HG03460 (cell line): ENCODE measurements at regions not wholly inside any gene's neighbourhood (a gene's known extent, or its start where the extent isn't known, plus 50 kb on each side); places are given as distances from the start of the nearest gene placed in this dataset.

Experiments
- ATAC-seq: cut with Tn5 transposase; IDR thresholded peaks from one replicate; pipeline ENCODE4 v1.9.1; 2021; ENCODE audit not compliant: unreplicated experiment

GRCh38 chr10:78957471-78958039, 111.2 kb upstream of the ZMIZ1 start:
- ATAC-seq: no peak

DNA sequence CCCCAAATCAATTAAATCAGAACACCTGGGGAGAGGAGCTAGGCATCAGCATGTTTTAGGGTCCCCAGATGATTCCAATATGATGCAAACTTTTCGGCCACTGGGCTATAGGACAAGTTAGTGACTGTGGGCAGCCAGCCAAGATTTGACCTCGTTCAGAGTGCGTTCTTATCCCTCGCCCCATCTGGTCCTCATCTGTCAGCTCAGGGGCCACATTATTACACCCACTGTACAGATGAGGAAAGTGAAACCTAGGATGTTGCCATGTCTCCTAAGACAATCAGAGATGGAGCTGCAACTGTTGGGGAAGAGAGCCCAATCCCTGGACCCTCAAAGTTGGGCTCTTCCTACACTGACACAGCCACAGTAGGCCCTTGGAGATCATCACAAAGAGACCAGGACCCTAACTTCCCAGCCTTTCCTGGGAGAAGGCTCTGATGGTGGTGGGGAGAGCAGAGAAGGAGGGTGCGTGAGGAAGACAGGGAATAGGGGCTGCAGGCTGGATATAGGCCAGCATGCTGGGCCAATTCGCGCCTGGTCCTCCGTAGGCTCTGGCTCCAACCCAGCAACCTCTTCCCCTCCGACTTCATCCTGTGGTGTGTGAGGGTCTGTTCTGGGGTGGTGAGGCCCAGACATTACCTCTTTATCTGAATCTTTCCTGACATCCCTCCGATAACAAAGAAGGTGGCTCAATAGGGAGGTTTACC, 109.4 kb upstream of the ZMIZ1 start:
- no peak for ATAC-seq

- no peak for ATAC-seq
Observed at GRCh38 chr10:78959924-78960285, 108.9 kb upstream of the ZMIZ1 start.

DNA sequence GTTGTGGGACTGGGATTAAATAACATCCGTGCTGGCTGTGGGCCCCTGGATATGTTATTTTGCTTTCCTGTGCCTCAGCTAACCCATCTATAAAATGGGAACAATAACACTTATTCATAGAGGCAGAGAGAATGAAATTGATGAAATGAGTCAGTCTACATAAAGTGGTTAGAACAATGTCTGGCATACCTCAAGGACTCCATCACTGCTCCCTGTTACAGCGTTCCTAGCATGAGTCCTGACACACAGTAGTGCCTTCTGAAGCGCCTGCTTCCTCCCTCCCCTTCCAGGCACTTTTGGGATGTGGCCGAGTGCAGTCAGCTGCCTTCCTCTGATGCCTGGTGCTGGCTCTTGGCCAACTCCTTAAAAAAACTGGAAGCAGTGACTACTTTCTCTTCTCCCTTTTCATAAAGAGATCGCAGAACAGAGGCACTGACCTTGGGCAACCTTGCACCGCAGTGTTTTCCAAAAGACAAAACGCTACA, 108.4 kb upstream of the ZMIZ1 start:
- ATAC-seq: no peak

DNA sequence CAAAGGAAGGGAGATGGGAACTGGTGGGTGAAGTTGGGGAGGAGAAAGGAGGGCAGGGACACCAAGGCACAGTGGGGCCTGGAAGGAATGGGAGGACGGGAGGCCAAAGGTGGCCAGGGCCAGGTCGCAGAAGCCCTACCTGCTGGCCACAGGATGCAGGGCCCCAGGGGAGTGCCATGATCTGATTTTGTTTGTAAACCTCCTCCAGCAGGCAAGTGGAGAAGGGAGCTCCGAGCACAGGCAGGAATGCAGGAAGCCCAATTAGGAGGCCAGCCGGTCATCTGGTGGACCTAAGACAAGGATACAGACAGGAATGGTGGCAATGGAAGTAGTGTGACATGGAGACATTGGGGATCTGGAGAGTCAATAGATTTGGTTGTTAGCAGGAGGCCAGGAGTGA, 107.0 kb upstream of the ZMIZ1 start:
- ATAC-seq: no peak

DNA sequence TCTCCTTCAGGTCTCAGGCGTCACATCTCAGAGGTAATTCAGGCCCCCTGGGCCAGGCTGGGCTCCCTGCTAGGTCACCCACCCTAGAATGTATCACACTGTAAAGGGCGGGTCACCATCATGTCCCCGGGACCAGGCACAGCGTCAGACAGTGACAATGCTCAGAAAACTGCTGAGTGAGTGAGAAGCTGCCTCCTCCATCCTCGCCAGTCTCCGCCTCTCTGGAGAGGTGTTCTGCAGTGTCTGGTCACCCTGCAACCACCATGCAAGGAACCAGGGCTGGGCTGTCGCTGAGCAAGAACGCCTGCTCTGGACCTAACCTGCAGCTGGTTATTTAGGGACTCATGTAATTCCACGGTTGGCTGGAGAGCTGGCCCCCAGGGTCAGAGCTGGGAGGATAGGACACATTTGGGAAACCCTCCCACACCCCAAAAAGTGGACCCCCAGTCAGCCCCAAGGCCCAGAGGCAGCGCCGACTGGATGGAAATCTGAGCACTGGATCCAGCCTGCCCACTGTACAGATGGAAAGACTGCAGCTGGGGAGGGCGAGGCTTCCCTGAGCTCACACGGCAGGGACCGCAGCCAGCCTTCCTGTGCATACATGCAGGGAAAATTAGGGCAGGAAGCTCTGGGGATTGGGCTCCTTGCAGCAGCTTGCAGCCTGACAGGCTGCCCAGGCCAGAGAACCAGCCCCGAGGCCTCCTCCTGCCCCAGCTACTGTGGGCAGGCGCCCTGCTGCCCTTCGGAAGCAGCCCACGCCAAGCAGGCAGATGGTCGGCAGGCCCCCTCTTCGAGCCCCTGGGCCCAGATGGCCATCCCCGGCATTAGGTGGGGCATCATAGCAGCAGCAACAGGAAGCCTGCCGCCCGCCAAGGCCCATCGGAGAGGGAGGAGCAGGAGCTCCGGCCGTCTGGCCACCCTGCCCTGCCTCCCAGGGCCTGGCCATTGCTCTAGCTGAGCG, 105.4 kb upstream of the ZMIZ1 start:
- no peak for ATAC-seq

GRCh38 chr10:78964274-78964951, 104.4 kb upstream of the ZMIZ1 start:
- ATAC-seq: no peak

DNA sequence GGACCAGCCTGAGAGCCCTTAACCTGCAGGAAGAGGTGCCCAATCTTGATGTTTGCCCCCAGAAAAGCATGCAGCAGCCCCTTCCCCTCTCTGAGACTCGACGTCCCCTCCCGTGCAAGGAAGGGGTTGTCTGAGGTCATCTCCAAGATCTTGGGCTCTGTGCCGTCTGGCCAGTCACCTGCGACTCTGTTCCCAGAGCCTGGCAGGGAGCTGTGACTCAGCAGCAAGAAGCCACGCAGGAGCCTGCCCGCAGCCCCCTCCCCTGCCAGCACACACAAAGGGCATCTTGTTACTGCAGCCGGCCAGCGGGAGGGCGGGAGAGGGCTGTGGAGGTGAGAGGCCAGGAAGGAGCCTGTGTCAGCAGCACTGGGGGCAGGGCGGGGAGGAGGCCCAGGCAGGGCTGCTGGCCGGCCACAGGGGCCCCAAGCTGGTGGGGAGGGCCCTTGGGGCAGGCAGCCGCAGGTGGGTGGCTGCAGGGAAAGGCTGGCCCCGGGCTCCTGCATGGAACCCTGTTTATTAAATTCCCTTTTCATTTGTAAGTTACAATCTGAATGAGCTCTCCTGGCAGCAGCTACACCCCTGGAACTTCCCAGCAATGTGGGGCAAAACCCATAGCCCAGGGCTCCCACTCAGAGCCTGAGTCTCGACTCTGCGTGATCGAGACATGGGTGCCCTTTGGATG, 103.7 kb upstream of the ZMIZ1 start:
- ATAC-seq: no peak

- no peak for ATAC-seq
Observed at GRCh38 chr10:78966182-78966787, 102.5 kb upstream of the ZMIZ1 start.

DNA sequence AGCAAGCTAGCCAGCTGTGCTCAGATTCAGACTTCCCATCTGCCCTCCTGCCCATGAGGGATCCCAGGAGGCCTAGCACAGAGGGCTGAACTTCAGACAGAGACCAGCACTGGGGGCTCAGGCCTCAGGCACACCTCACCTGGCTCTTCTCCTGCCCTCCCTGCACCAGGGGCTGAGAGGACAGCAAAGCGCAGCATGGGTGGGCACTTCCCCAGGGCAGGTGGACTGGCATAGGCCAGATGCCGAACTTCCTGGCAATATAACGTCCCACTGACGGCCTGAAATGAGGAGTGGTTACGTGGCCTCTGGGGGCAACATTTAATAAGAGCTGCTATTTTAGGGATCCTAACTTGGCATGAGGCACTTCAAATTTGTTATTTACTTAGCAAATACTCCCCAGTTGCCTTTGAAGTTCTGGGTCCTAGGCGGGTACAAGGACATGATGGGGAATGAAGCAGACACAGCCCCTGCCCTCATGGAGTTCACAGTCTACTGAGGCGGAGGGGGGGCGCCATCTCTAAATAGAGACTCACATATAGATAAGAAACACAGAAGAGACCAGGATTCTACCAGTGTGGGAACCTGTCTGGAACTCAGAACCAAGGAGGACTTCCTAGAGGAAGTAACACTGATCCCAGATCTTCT, 101.8 kb upstream of the ZMIZ1 start:
- no peak for ATAC-seq

- ATAC-seq: no peak
Observed at GRCh38 chr10:78968300-78968942, 100.3 kb upstream of the ZMIZ1 start.

GRCh38 chr10:78968943-78969342, 99.8 kb upstream of the ZMIZ1 start:
- no peak for ATAC-seq

DNA sequence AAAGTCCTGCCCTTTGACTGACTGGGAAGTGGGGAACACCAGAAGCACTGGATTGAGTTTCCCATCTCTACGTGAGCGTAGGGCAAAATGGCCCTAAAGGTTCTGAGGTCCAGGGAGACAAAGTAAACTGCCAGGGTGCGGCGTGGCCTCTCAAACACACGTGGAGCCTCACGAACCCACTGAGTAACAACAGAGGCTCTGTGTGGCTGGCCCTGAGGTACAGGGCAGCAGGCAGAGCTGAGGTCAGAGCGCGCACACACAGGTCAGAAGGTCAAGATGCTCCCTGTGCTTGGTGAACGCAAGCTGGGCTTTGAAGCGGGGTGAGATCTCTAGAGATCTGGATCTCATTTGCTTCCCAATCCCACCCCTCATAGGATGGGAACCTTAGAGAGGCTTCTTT, 99.0 kb upstream of the ZMIZ1 start:
- no peak for ATAC-seq

- ATAC-seq: no peak
Observed at GRCh38 chr10:78970261-78970660, 98.5 kb upstream of the ZMIZ1 start.

GRCh38 chr10:78971094-78971682, 97.6 kb upstream of the ZMIZ1 start:
- ATAC-seq: no peak

DNA sequence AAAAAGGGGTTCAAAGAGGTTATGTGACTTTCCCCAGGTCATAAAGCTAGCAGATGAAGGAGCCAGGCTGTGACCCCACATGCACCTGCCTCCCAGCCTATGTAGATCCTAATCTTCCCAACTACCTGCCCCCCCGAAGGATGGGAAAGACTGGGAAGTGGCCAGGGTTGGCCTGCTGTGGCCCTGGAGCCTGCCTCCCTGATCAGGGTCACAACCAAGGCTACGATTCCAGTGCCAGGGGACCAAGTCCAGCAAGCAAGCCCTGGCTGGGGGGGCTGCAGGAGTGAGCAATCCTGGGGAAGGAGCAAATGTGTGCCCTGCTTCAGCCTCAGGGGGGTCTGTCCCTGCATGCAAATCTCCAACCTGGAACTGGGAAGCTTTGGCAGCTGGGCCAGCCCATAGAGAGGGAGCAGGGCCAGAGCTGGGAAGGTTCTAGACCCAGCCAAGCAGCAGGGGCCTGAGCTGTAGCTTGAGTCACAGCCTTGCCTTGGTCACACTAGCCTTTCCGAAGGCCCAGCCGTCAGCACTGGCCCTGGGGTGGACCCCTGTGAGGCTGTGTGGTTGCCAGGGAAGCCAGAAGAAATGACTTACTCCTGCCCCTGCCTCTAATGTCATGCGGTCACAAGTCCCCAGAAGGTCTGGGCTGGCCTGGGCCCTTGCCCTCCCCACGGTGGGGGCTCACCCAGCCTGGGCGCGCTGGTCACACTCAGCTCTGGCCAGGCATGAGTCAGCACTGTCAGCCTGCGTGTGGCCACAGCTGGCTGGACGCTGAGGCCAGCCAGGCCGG, 96.4 kb upstream of the ZMIZ1 start:
- no peak for ATAC-seq

- ATAC-seq: peak; percentile 91
Observed at GRCh38 chr10:78972947-78973900, 95.5 kb upstream of the ZMIZ1 start.
